A549 (cell line): ENCODE measurements at regions not wholly inside any gene's neighbourhood (a gene's known extent, or its start where the extent isn't known, plus 50 kb on each side); places are given as distances from the start of the nearest gene placed in this dataset.

Experiments
- ATAC-seq, 2 experiments: fragments of 200-7000 bp in 1 of 2; fragments of >200 bp in 1 of 2; cut with Nextera tagmentation in 1 of 2; cut with Tn5 transposase in 1 of 2; 3 replicates each; pipeline versions ENCODE4 v1.8.0 to v1.9.1; 2018 to 2020; ENCODE audit warnings: mild to moderate bottlenecking in 1 of 2, moderate library complexity in 1 of 2
- CTCF ChIA-PET: fragments of 300-600 bp; sonication (Branson Sonifier 250); formaldehyde crosslinking; extraction: SDS; loops from one replicate; lab custom pipeline; 2021; ENCODE audit warnings: antibody characterized with exemption, inconsistent platforms; lab: Yijun Ruan, JAX
- POLR2A ChIA-PET: fragments of 350-600 bp; formaldehyde crosslinking; extraction: SDS; loops from one replicate; lab custom pipeline; 2021; ENCODE audit warnings: antibody characterized with exemption, inconsistent platforms; lab: Yijun Ruan, JAX
- DNase-seq, 2 experiments: peaks; one replicate each; pipeline versions ENCODE4 v3.0.0 to v3.0.0-alpha.2; 2011 to 2016; ENCODE audit warnings: low read depth in 1 of 2, low spot score in 1 of 2
- FAIRE-seq: peaks from 2 replicates; lab custom pipeline; 2011; peaks lifted over from hg19 to GRCh38; lab: Jason Lieb, UNC
- H3K27ac ChIP-seq, 2 experiments: fragments of >200 bp; sonication (Bioruptor Twin); formaldehyde crosslinking; 3 replicates each; pipeline ENCODE4 v1.5.1; 2016 to 2017
- H3K4me1 ChIP-seq: fragments of >200 bp; sonication (Bioruptor Twin); formaldehyde crosslinking; 3 replicates; pipeline ENCODE4 v1.6.1; 2016
- H3K4me2 ChIP-seq: fragments of >200 bp; sonication (Bioruptor Twin); formaldehyde crosslinking; 3 replicates; pipeline ENCODE4 v1.6.1; 2016
- H3K4me3 ChIP-seq: fragments of >200 bp; sonication (Bioruptor Twin); formaldehyde crosslinking; 3 replicates; pipeline ENCODE4 v1.5.1; 2016
- H3K9me3 ChIP-seq: fragments of >200 bp; sonication (Bioruptor Twin); formaldehyde crosslinking; 3 replicates; pipeline ENCODE4 v1.6.1; 2016
- CBX2 ChIP-seq: fragments of 200-600 bp; sonication (generic); IDR thresholded peaks from 2 replicates; pipeline ENCODE4 v1.6.1; 2016; ENCODE audit warnings: low read depth, mild to moderate bottlenecking, borderline replicate concordance
- CBX8 ChIP-seq: fragments of 200-600 bp; sonication (generic); IDR thresholded peaks from 2 replicates; pipeline ENCODE4 v1.6.1; 2016
- CHD2 ChIP-seq: fragments of 150-350 bp; IDR thresholded peaks from 2 replicates; pipeline ENCODE4 v1.6.1; 2014; ENCODE audit warnings: low read length; ENCODE audit not compliant: partially characterized antibody
- E2F6 ChIP-seq: IDR thresholded peaks from 2 replicates; pipeline ENCODE4 v1.6.1; 2012; ENCODE audit warnings: low read depth, borderline replicate concordance
- EHF ChIP-seq: fragments of 250-450 bp; sonication (Bioruptor Pico); IDR thresholded peaks from 2 replicates; pipeline ENCODE4 v1.5.0; 2020; ENCODE audit warnings: mild to moderate bottlenecking
- EHMT2 ChIP-seq: fragments of 200-600 bp; sonication (generic); IDR thresholded peaks from 2 replicates; pipeline ENCODE4 v1.6.1; 2016; ENCODE audit warnings: antibody characterized with exemption, low read depth, mild to moderate bottlenecking, moderate library complexity
- ELK1 ChIP-seq: fragments of 150-350 bp; IDR thresholded peaks from 2 replicates; pipeline ENCODE4 v1.6.1; 2014; ENCODE audit warnings: low read depth, mild to moderate bottlenecking, low read length
- HDAC2 ChIP-seq: fragments of 200-600 bp; sonication (generic); IDR thresholded peaks from 2 replicates; pipeline ENCODE4 v1.6.1; 2016
- HOXA7 ChIP-seq: fragments of 250-450 bp; sonication (Bioruptor Pico); IDR thresholded peaks from 2 replicates; pipeline ENCODE4 v1.5.0; 2020; ENCODE audit warnings: mild to moderate bottlenecking, moderate library complexity
- HOXB13 ChIP-seq: fragments of 250-450 bp; sonication (Bioruptor Pico); IDR thresholded peaks from 2 replicates; pipeline ENCODE4 v1.5.0; 2020; ENCODE audit warnings: low read depth, mild to moderate bottlenecking, moderate library complexity
- HOXB5 ChIP-seq: fragments of 250-450 bp; sonication (Bioruptor Pico); IDR thresholded peaks from 2 replicates; pipeline ENCODE4 v1.5.0; 2020; ENCODE audit warnings: mild to moderate bottlenecking, moderate library complexity
- JUN ChIP-seq, 2 experiments: fragments of >200 bp; sonication (Bioruptor Twin); formaldehyde crosslinking; IDR thresholded peaks; 2 replicates in 1 of 2; 3 replicates in 1 of 2; pipeline ENCODE4 v1.6.1; 2016 to 2017
- KDM1A ChIP-seq: fragments of 200-600 bp; sonication (generic); IDR thresholded peaks from 2 replicates; pipeline ENCODE4 v1.6.1; 2016; ENCODE audit warnings: low read depth, mild to moderate bottlenecking
- MAFK ChIP-seq: fragments of 450-650 bp; IDR thresholded peaks from 2 replicates; pipeline ENCODE4 v1.6.1; 2014; ENCODE audit not compliant: partially characterized antibody
- NFE2L2 ChIP-seq: fragments of 150-350 bp; conservative IDR thresholded peaks from 2 replicates; pipeline ENCODE4 v1.6.1; 2014; ENCODE audit warnings: low read length
- NPAS2 ChIP-seq: fragments of 250-450 bp; sonication (Bioruptor Pico); IDR thresholded peaks from 2 replicates; pipeline ENCODE4 v1.8.0; 2022; ENCODE audit warnings: mild to moderate bottlenecking, moderate library complexity, borderline replicate concordance
- POLR2AphosphoS2 ChIP-seq: conservative IDR thresholded peaks from 2 replicates; pipeline ENCODE4 v1.6.1; 2012; ENCODE audit warnings: low read length, improper control_type of control experiment, inconsistent platforms
- RAD21 ChIP-seq, 2 experiments: fragments of >200 bp in 1 of 2; sonication (Bioruptor Twin) in 1 of 2; formaldehyde crosslinking in 1 of 2; IDR thresholded peaks in 1 of 2; conservative IDR thresholded peaks in 1 of 2; 2 replicates in 1 of 2; 3 replicates in 1 of 2; pipeline ENCODE4 v1.6.1; 2012 to 2018; ENCODE audit warnings: inconsistent platforms in 1 of 2
- RNF2 ChIP-seq: fragments of 200-600 bp; sonication (generic); IDR thresholded peaks from 2 replicates; pipeline ENCODE4 v1.6.1; 2016; ENCODE audit warnings: low read depth, mild to moderate bottlenecking, antibody characterized with exemption, moderate library complexity, borderline replicate concordance
- ZC3H11A ChIP-seq: fragments of 450-650 bp; IDR thresholded peaks from 2 replicates; pipeline ENCODE4 v1.6.1; 2014; ENCODE audit warnings: antibody characterized with exemption, mild to moderate bottlenecking
- WGBS: methylation state at CpG from one replicate; pipeline ENCODE4 v1.1.6; 2017; ENCODE audit errors: missing lambda C conversion rate; 5-methylcytosine and 5-hydroxymethylcytosine counted together
- TF ChIP-seq, protein P1 (sequence below): fragments of 250-450 bp; sonication (Bioruptor Pico); IDR thresholded peaks from 2 replicates; pipeline ENCODE4 v1.5.0; 2020; ENCODE audit warnings: low read depth, mild to moderate bottlenecking, moderate library complexity

DNA sequence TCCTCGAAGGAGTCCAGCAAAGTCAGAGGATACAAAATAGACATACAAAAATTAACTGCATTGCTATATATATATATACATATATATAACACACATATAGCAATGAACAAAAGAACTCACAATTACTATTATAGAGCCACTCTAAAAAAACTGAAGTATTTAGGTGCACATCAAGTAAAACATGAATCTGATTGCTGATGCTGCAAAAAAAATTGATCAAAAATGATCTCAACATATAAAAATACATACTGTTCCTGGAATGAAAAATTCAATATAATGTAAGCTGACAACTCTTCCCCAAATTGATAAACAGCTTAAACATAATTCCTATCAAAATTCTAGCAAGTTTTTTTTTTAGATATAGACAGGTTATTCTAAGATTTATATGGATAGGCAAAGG, 126.8 kb downstream of the ALOX5 start:
- peaks cover 8% of the 10 kb centered on the region; the same call in 1 of the 3 replicates for H3K9me3 ChIP-seq
- ATAC-seq (no peak), FAIRE-seq (no peak), DNase-seq (no peak)
- CTCF ChIA-PET, result no interaction called here
- peak; percentile 64 for TF ChIP-seq MAFK
- TF ChIP-seq, protein P1, sequence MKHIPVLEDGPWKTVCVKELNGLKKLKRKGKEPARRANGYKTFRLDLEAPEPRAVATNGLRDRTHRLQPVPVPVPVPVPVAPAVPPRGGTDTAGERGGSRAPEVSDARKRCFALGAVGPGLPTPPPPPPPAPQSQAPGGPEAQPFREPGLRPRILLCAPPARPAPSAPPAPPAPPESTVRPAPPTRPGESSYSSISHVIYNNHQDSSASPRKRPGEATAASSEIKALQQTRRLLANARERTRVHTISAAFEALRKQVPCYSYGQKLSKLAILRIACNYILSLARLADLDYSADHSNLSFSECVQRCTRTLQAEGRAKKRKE (CRISPR knock-in tag), result no peak
- WGBS, result 6% methylated on average over 1 of the region's 1 CpG
- POLR2A ChIA-PET, result no interaction called here
- H3K4me2 ChIP-seq, result no peak overlapping the region
- H3K27ac ChIP-seq, result no peak overlapping the region
- H3K4me1 ChIP-seq, result peaks cover 8% of the 10 kb centered on the region; the same call in 2 of the 3 replicates
- no peak overlapping the region for H3K4me3 ChIP-seq

DNA sequence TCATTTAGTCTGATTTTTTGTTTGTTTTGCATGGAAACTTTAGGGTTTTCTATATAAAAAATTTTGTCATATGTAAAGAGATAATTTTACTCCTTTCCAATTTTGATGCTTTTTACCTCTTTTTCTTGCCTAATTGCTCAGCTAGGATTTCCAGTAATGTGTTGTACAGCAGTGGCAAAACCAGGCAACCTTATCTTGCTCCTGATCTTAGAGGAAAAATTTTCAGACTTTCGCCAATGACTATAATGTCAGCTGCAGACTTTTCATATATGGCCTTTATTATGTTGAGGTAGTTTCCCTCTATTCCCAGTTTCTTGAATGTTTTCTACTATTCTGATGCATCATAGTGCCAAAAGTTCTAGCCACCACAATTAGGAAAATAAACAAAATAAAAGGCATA, 126.3 kb downstream of the ALOX5 start:
- DNase-seq (no peak), ATAC-seq (no peak), FAIRE-seq (no peak)
- ChIA-PET CTCF (no interaction called here), POLR2A (no interaction called here)
- Histone ChIP-seq H3K4me3 (no peak overlapping the region), H3K4me1 (peaks cover 8% of the 10 kb centered on the region; the same call in 2 of the 3 replicates), H3K9me3 (peaks cover 13% of the 10 kb centered on the region; the same call in 1 of the 3 replicates), H3K27ac (no peak overlapping the region)
- whole genome bisulfite sequencing, result 91% methylated on average over 1 of the region's 1 CpG
- TF ChIP-seq POLR2AphosphoS2, result no peak
- TF ChIP-seq EHMT2, result no peak
- TF ChIP-seq NFE2L2, result no peak
- no peak for TF ChIP-seq RNF2
- TF ChIP-seq HOXB13, result no peak
- no peak for TF ChIP-seq HOXA7 (CRISPR knock-in tag)
- no peak for TF ChIP-seq EHF (CRISPR knock-in tag)
- no peak for TF ChIP-seq RAD21 (conservative IDR thresholded peaks at IDR 0.05 in 1 of 2, IDR thresholded peaks at IDR 0.05 in 1 of 2)
- no peak for TF ChIP-seq KDM1A
- TF ChIP-seq, protein P1 (CRISPR knock-in tag), result no peak
- no peak for TF ChIP-seq CBX8
- TF ChIP-seq CBX2, result no peak
- no peak for TF ChIP-seq HOXB5 (CRISPR knock-in tag)
- TF ChIP-seq JUN (IDR thresholded peaks at IDR 0.05), result no peak
- no peak for TF ChIP-seq HDAC2
- no peak for TF ChIP-seq NPAS2
- no peak for TF ChIP-seq ELK1
- no peak for TF ChIP-seq CHD2
- TF ChIP-seq E2F6, result no peak
- TF ChIP-seq ZC3H11A, result no peak
- TF ChIP-seq, all 56 proteins: peak for 0
- no peak overlapping the region for H3K4me2 ChIP-seq
